HG02678 (cell line): ENCODE measurements at regions not wholly inside any gene's neighbourhood (a gene's known extent, or its start where the extent isn't known, plus 50 kb on each side); places are given as distances from the start of the nearest gene placed in this dataset.

Experiments
- ATAC-seq: cut with Tn5 transposase; IDR thresholded peaks from one replicate; pipeline ENCODE4 v1.9.1; 2021; ENCODE audit warnings: mild to moderate bottlenecking, moderate library complexity; ENCODE audit not compliant: unreplicated experiment

GRCh38 chr2:186276909-186277308, 209.2 kb upstream of the ZC3H15 start:
- no peak for ATAC-seq

GRCh38 chr2:186281726-186282125, 204.3 kb upstream of the ZC3H15 start:
- ATAC-seq, result no peak

- ATAC-seq, result no peak
These were observed 191.7 kb upstream of the ZC3H15 start for GRCh38 chr2:186294248-186294888.

- ATAC-seq, result no peak
These were observed 186.4 kb upstream of the ZC3H15 start for GRCh38 chr2:186299610-186300009.

GRCh38 chr2:186302263-186302662, 183.8 kb upstream of the ZC3H15 start:
- no peak for ATAC-seq

GRCh38 chr2:186303091-186303490, 183.0 kb upstream of the ZC3H15 start:
- no peak for ATAC-seq

- ATAC-seq, result no peak
These were observed 182.0 kb upstream of the ZC3H15 start for GRCh38 chr2:186304064-186304463.

GRCh38 chr2:186306754-186307153, 179.3 kb upstream of the ZC3H15 start:
- no peak for ATAC-seq

- ATAC-seq, result no peak
These were observed 178.2 kb upstream of the ZC3H15 start for GRCh38 chr2:186307871-186308270.

- ATAC-seq, result no peak
These were observed 177.7 kb upstream of the ZC3H15 start for GRCh38 chr2:186308347-186308746.

GRCh38 chr2:186309901-186310300, 176.2 kb upstream of the ZC3H15 start:
- no peak for ATAC-seq

GRCh38 chr2:186319105-186319504, 167.0 kb upstream of the ZC3H15 start:
- no peak for ATAC-seq

GRCh38 chr2:186325827-186326535, 160.1 kb upstream of the ZC3H15 start:
- no peak for ATAC-seq

GRCh38 chr2:186327251-186327868, 158.7 kb upstream of the ZC3H15 start:
- peak; percentile 83 for ATAC-seq

GRCh38 chr2:186328838-186329237, 157.2 kb upstream of the ZC3H15 start:
- ATAC-seq, result no peak

GRCh38 chr2:186330050-186330449, 156.0 kb upstream of the ZC3H15 start:
- ATAC-seq, result no peak

GRCh38 chr2:186339716-186340115, 146.3 kb upstream of the ZC3H15 start:
- ATAC-seq, result no peak

GRCh38 chr2:186342029-186342428, 144.0 kb upstream of the ZC3H15 start:
- no peak for ATAC-seq

GRCh38 chr2:186345745-186346144, 140.3 kb upstream of the ZC3H15 start:
- no peak for ATAC-seq

GRCh38 chr2:186346216-186346615, 139.8 kb upstream of the ZC3H15 start:
- no peak for ATAC-seq

- ATAC-seq, result peak; percentile 38
These were observed 138.6 kb upstream of the ZC3H15 start for GRCh38 chr2:186347472-186347871.

GRCh38 chr2:186348200-186348599, 137.9 kb upstream of the ZC3H15 start:
- no peak for ATAC-seq
